ENCODE measurements at regions not wholly inside any gene's neighbourhood (a gene's known extent, or its start where the extent isn't known, plus 50 kb on each side); places are given as distances from the start of the nearest gene placed in this dataset.

- no peak for TF ChIP-seq CTCF (IDR thresholded peaks at IDR 0.05)
- no peak for TF ChIP-seq EP300 (IDR thresholded peaks at IDR 0.05)
- TF ChIP-seq POLR2A (IDR thresholded peaks at IDR 0.05): no peak
Measured at GRCh38 chr17:15893658-15894024, 51.3 kb upstream of the ADORA2B start.

Measured in tibial nerve (tissue), 4 donors.